GM18867 (cell line): ENCODE measurements at regions not wholly inside any gene's neighbourhood (a gene's known extent, or its start where the extent isn't known, plus 50 kb on each side); places are given as distances from the start of the nearest gene placed in this dataset.
"Not testable (repeated sequence)": the region's sequence is repeated elsewhere in the genome, so short reads cannot be mapped to it uniquely, and the experiment has no call there.

Experiments used
- ATAC-seq: cut with Tn5 transposase; IDR thresholded peaks from one replicate; pipeline ENCODE4 v1.9.1; 2021; ENCODE audit warnings: mild to moderate bottlenecking, moderate library complexity; ENCODE audit not compliant: unreplicated experiment

GRCh38 chr3:74295479-74295878, 319.0 kb downstream of the CNTN3 start:
- no peak for ATAC-seq

- no peak for ATAC-seq
Observed at GRCh38 chr3:74288761-74289160, 325.7 kb downstream of the CNTN3 start.

GRCh38 chr3:74287557-74287956, 326.9 kb downstream of the CNTN3 start:
- ATAC-seq: no peak

- no peak for ATAC-seq
Observed at GRCh38 chr3:74282202-74282601, 332.3 kb downstream of the CNTN3 start.

- ATAC-seq: no peak
Observed at GRCh38 chr3:74281705-74282104, 332.8 kb downstream of the CNTN3 start.

GRCh38 chr3:74273555-74274402, 340.7 kb downstream of the CNTN3 start:
- no peak for ATAC-seq

GRCh38 chr3:74273091-74273490, 341.4 kb downstream of the CNTN3 start:
- no peak for ATAC-seq

- no peak for ATAC-seq
Observed at GRCh38 chr3:74271541-74271940, 342.9 kb downstream of the CNTN3 start.

- no peak for ATAC-seq
Observed at GRCh38 chr3:74269689-74270088, 344.8 kb downstream of the CNTN3 start.

- ATAC-seq: no peak
Observed at GRCh38 chr3:74268753-74269152, 345.7 kb downstream of the CNTN3 start.

- ATAC-seq: no peak
Observed at GRCh38 chr3:74267588-74268184, 346.8 kb downstream of the CNTN3 start.

GRCh38 chr3:74267131-74267530, 347.3 kb downstream of the CNTN3 start:
- no peak for ATAC-seq

GRCh38 chr3:74265069-74265468, 349.4 kb downstream of the CNTN3 start:
- ATAC-seq: no peak

- no peak for ATAC-seq
Observed at GRCh38 chr3:74263031-74263430, 351.4 kb downstream of the CNTN3 start.

GRCh38 chr3:74233091-74233490, 381.4 kb downstream of the CNTN3 start:
- ATAC-seq: no peak

- no peak for ATAC-seq
Observed at GRCh38 chr3:74217467-74217866, 397.0 kb downstream of the CNTN3 start.

GRCh38 chr3:74214286-74214685, 400.2 kb downstream of the CNTN3 start:
- no peak for ATAC-seq

- ATAC-seq: no peak
Observed at GRCh38 chr3:74210739-74211138, 403.7 kb downstream of the CNTN3 start.

GRCh38 chr3:74200952-74201351, 413.5 kb downstream of the CNTN3 start:
- no peak for ATAC-seq

GRCh38 chr3:74178664-74179063, 435.8 kb downstream of the CNTN3 start:
- ATAC-seq: not testable (repeated sequence)

- ATAC-seq: no peak
Observed at GRCh38 chr3:74173090-74173489, 441.4 kb downstream of the CNTN3 start.

- no peak for ATAC-seq
Observed at GRCh38 chr3:74167926-74168325, 446.5 kb downstream of the CNTN3 start.
